Keratinocyte (primary cell): ENCODE measurements at regions not wholly inside any gene's neighbourhood (a gene's known extent, or its start where the extent isn't known, plus 50 kb on each side); places are given as distances from the start of the nearest gene placed in this dataset.

Experiments
- DNase-seq: peaks from one replicate; pipeline ENCODE4 v3.0.0-alpha.2; 2011; ENCODE audit warnings: low read depth, missing footprints, low spot score
- FAIRE-seq: peaks from 2 replicates; lab custom pipeline; 2011; peaks lifted over from hg19 to GRCh38; lab: Jason Lieb, UNC
- H2AFZ ChIP-seq: 2 replicates; pipeline ENCODE4 v1.6.0; 2012; ENCODE audit warnings: low read length, control low read depth, inconsistent platforms; ENCODE audit not compliant: control insufficient read depth
- H3K27ac ChIP-seq: 2 replicates; pipeline ENCODE4 v1.5.1; 2011; ENCODE audit warnings: low read length; ENCODE audit not compliant: control insufficient read depth, insufficient read depth
- H3K27me3 ChIP-seq: 3 replicates; pipeline ENCODE4 v1.6.0; 2011; ENCODE audit warnings: low read length; ENCODE audit not compliant: control insufficient read depth, insufficient read depth; ENCODE audit errors: extremely low read depth
- H3K36me3 ChIP-seq, 2 experiments: 2 replicates in 1 of 2; 3 replicates in 1 of 2; pipeline ENCODE4 v1.5.1; 2011; ENCODE audit warnings: low read length in 2 of 2, mild to moderate bottlenecking in 1 of 2; ENCODE audit not compliant: control insufficient read depth in 2 of 2, insufficient read depth in 2 of 2; ENCODE audit errors: extremely low read depth in 1 of 2
- H3K4me1 ChIP-seq: 3 replicates; pipeline ENCODE4 v1.5.1; 2011; ENCODE audit warnings: low read length; ENCODE audit not compliant: control insufficient read depth, insufficient read depth; ENCODE audit errors: extremely low read depth
- H3K4me2 ChIP-seq: 3 replicates; pipeline ENCODE4 v1.6.0; 2011; ENCODE audit warnings: low read depth, low read length; ENCODE audit not compliant: control insufficient read depth, insufficient read depth; ENCODE audit errors: extremely low read depth
- H3K4me3 ChIP-seq, 3 experiments: fragments of 200-600 bp in 1 of 3; sonication (generic) in 1 of 3; 2 replicates in 2 of 3; 3 replicates in 1 of 3; pipeline ENCODE4 v1.5.1; 2011 to 2016; ENCODE audit warnings: low read length in 3 of 3, mild to moderate bottlenecking in 3 of 3, control low read depth in 2 of 3, inconsistent platforms in 1 of 3, low read depth in 1 of 3, mixed read lengths in 1 of 3, mixed run types in 1 of 3, moderate library complexity in 1 of 3; ENCODE audit not compliant: control insufficient read depth in 2 of 3, insufficient read depth in 2 of 3; ENCODE audit errors: extremely low read depth in 1 of 3
- H3K79me2 ChIP-seq: 2 replicates; pipeline ENCODE4 v1.6.0; 2012; ENCODE audit warnings: low read length; ENCODE audit not compliant: control insufficient read depth, insufficient read depth
- H3K9ac ChIP-seq: 3 replicates; pipeline ENCODE4 v1.6.0; 2011; ENCODE audit warnings: low read length; ENCODE audit not compliant: control insufficient read depth, insufficient read depth; ENCODE audit errors: extremely low read depth
- H3K9me1 ChIP-seq: 3 replicates; pipeline ENCODE4 v1.6.0; 2011; ENCODE audit warnings: low read length; ENCODE audit not compliant: control insufficient read depth, insufficient read depth; ENCODE audit errors: extremely low read depth
- H3K9me3 ChIP-seq: 2 replicates; pipeline ENCODE4 v1.5.1; 2012; ENCODE audit warnings: low read depth, low read length; ENCODE audit not compliant: control insufficient read depth
- H4K20me1 ChIP-seq: 3 replicates; pipeline ENCODE4 v1.6.0; 2011; ENCODE audit warnings: low read length; ENCODE audit not compliant: control insufficient read depth, insufficient read depth; ENCODE audit errors: extremely low read depth
- CTCF ChIP-seq, 3 experiments: IDR thresholded peaks in 1 of 3; conservative IDR thresholded peaks in 1 of 3; optimal IDR thresholded peaks in 1 of 3; 2 replicates in 2 of 3; 3 replicates in 1 of 3; pipeline versions ENCODE3 to v1.5.1; 2011; ENCODE audit warnings: low read length in 3 of 3, mild to moderate bottlenecking in 3 of 3, moderate library complexity in 2 of 3, control low read depth in 1 of 3, inconsistent platforms in 1 of 3; ENCODE audit not compliant: insufficient read depth in 2 of 3; ENCODE audit errors: extremely low read depth in 1 of 3
- EZH2 ChIP-seq: IDR thresholded peaks from one replicate; pipeline ENCODE4 v1.6.1; 2012; ENCODE audit warnings: inconsistent platforms, mild to moderate bottlenecking, low read length, moderate library complexity
- dilution Hi-C: fragments of 300-500 bp; cut with MboI; formaldehyde crosslinking; loops from one replicate; pipeline ENCODE4 v1.7.0; 2020; ENCODE audit warnings: low sequenced_read_pairs; ENCODE audit not compliant: extremely low pct_ligation_motif_present

- H3K9ac ChIP-seq, result no peak overlapping the region
Measured at GRCh38 chr20:11431621-11432020, 486.1 kb upstream of the BTBD3 start.

DNA sequence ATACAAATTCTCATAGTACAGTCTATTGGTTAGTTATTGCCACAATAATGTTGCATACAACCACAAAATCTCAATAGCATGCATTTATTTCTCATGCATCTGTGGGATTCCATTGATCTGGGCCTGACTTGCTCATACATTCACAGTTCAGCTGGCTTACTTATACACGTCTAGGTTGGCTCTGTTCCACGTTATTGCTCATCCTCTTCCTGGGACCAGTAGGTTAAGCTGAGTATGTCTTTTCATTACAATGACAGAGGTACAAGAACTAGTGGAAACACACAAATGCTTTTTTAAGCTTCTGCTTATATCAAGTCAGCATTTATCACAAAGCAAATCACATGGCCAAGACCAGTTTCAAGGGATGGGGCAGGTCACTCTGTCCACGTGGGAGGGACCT is 485.3 kb upstream of the BTBD3 start:
- H3K9me3 ChIP-seq, result peaks cover 3% of the 10 kb centered on the region
- dilution Hi-C loops, result no loop called here
- DNase-seq (peak; percentile 42), FAIRE-seq (peak; percentile 100)
- no peak overlapping the region for H3K4me3 ChIP-seq
- peak overlapping the region; percentile 60 for H2AFZ ChIP-seq
- no peak overlapping the region for H3K9ac ChIP-seq
- no peak overlapping the region for H3K27ac ChIP-seq
- H3K79me2 ChIP-seq, result no peaks in the 10 kb centered on the region
- H3K27me3 ChIP-seq, result no peaks in the 10 kb centered on the region
- peak overlapping the region; percentile 31 for H3K4me2 ChIP-seq
- peaks cover 14% of the 10 kb centered on the region for H3K4me1 ChIP-seq
- no peak for TF ChIP-seq EZH2
- TF ChIP-seq CTCF (optimal IDR thresholded peaks at IDR 0.05 in 1 of 3, IDR thresholded peaks at IDR 0.05 in 1 of 3, conservative IDR thresholded peaks at IDR 0.05 in 1 of 3; ENCODE audit: extremely low read depth in 1 of 3, insufficient read depth in 2 of 3, low read length in 3 of 3), result no peak
- H3K36me3 ChIP-seq, result no peaks in the 10 kb centered on the region
- no peaks in the 10 kb centered on the region for H4K20me1 ChIP-seq
- no peaks in the 10 kb centered on the region for H3K9me1 ChIP-seq

More at GRCh38 chr20:11431621-11432020, 486.1 kb upstream of the BTBD3 start:
- H3K9me1 ChIP-seq, result no peaks in the 10 kb centered on the region
- H3K9me3 ChIP-seq, result peaks cover 3% of the 10 kb centered on the region
- no peak for TF ChIP-seq CTCF (optimal IDR thresholded peaks at IDR 0.05 in 1 of 3, IDR thresholded peaks at IDR 0.05 in 1 of 3, conservative IDR thresholded peaks at IDR 0.05 in 1 of 3; ENCODE audit: extremely low read depth in 1 of 3, insufficient read depth in 2 of 3, low read length in 3 of 3)
- TF ChIP-seq EZH2, result no peak
- H3K27ac ChIP-seq, result no peak overlapping the region
- no peak overlapping the region for H3K4me3 ChIP-seq
- H3K27me3 ChIP-seq, result no peaks in the 10 kb centered on the region
- dilution Hi-C loops, result no loop called here
- no peaks in the 10 kb centered on the region for H3K79me2 ChIP-seq
- H2AFZ ChIP-seq, result no peak overlapping the region
- H3K4me2 ChIP-seq, result no peak overlapping the region
- FAIRE-seq (no peak), DNase-seq (no peak)
- no peaks in the 10 kb centered on the region for H3K36me3 ChIP-seq
- H3K4me1 ChIP-seq, result peaks cover 12% of the 10 kb centered on the region
- no peaks in the 10 kb centered on the region for H4K20me1 ChIP-seq
